Testis (tissue), 2 donors: ENCODE measurements at regions not wholly inside any gene's neighbourhood (a gene's known extent, or its start where the extent isn't known, plus 50 kb on each side); places are given as distances from the start of the nearest gene placed in this dataset.

Experiments used
- DNase-seq: peaks from one replicate; pipeline ENCODE4 v3.0.0-alpha.2; 2019
- H3K27ac ChIP-seq, 2 donors: fragments of 200-600 bp; sonication (generic); one replicate each; pipeline ENCODE4 v1.5.1; 2019
- H3K27me3 ChIP-seq: fragments of 200-600 bp; sonication (generic); one replicate; pipeline ENCODE4 v1.5.1; 2019
- H3K36me3 ChIP-seq: fragments of 200-600 bp; sonication (generic); one replicate; pipeline ENCODE4 v1.5.1; 2017; ENCODE audit warnings: low read depth; ENCODE audit errors: missing control alignments
- H3K4me1 ChIP-seq: fragments of 200-600 bp; sonication (generic); one replicate; pipeline ENCODE4 v1.5.1; 2019
- H3K4me3 ChIP-seq, 2 donors: fragments of 200-600 bp; sonication (generic); one replicate each; pipeline ENCODE4 v1.5.1; 2017 to 2019
- H3K9me3 ChIP-seq: fragments of 200-600 bp; sonication (generic); one replicate; pipeline ENCODE4 v1.5.1; 2017
- POLR2A ChIP-seq: fragments of 450-650 bp; IDR thresholded peaks from one replicate; pipeline ENCODE4 v1.6.1; 2017; ENCODE audit warnings: antibody characterized with exemption, mild to moderate bottlenecking, moderate library complexity
- WGBS, 2 donors: methylation state at CpG; one replicate each; pipeline ENCODE4 v1.1.5; 2018; 5-methylcytosine and 5-hydroxymethylcytosine counted together
- intact Hi-C: fragments of 100-400 bp; cut with DNase I; formaldehyde crosslinking; loops from one replicate; pipeline ENCODE4 v1.15.1; 2023; ENCODE audit warnings: low total_unique reads
- TF ChIP-seq, protein P1 (sequence below), 3 experiments: fragments of 450-650 bp in 2 of 3; fragments of 200-600 bp in 1 of 3; sonication (generic) in 1 of 3; IDR thresholded peaks; one replicate each; pipeline ENCODE4 v1.5.1; 2016 to 2019; ENCODE audit warnings: antibody characterized with exemption in 3 of 3, mild to moderate bottlenecking in 2 of 3, moderate library complexity in 1 of 3

DNA sequence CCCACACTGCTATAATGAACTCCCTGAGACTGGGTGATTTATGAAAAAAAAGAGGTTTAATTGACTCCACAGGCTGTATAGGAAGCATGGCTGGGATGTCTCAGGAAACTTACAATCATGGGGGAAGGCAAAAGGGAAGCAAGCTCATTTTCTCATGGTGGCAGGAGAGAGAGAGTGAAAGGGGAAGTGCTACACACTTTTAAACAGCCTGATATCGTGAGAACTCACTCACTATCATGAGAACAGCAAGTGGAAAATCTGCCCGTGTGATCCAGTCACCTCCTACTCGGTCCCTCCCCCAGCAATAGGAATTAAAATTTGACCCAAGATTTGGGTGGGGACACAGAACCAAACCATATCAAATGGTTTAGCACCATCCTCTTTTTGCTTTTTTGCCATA, 116.6 kb upstream of the CEP162 start:
- Histone ChIP-seq H3K9me3 (no peaks in the 10 kb centered on the region), H3K27me3 (no peaks in the 10 kb centered on the region), H3K4me1 (no peaks in the 10 kb centered on the region), H3K36me3 (no peaks in the 10 kb centered on the region), H3K4me3 (no peak overlapping the region), H3K27ac (no peak overlapping the region)
- TF ChIP-seq, protein P1, sequence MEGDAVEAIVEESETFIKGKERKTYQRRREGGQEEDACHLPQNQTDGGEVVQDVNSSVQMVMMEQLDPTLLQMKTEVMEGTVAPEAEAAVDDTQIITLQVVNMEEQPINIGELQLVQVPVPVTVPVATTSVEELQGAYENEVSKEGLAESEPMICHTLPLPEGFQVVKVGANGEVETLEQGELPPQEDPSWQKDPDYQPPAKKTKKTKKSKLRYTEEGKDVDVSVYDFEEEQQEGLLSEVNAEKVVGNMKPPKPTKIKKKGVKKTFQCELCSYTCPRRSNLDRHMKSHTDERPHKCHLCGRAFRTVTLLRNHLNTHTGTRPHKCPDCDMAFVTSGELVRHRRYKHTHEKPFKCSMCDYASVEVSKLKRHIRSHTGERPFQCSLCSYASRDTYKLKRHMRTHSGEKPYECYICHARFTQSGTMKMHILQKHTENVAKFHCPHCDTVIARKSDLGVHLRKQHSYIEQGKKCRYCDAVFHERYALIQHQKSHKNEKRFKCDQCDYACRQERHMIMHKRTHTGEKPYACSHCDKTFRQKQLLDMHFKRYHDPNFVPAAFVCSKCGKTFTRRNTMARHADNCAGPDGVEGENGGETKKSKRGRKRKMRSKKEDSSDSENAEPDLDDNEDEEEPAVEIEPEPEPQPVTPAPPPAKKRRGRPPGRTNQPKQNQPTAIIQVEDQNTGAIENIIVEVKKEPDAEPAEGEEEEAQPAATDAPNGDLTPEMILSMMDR (IDR thresholded peaks at IDR 0.05) = no peak
- no peak for TF ChIP-seq POLR2A
- DNase-seq = no peak
- intact Hi-C loops = no loop called here
- WGBS, 2 donors = 72 to 75% methylated on average over 3 of the region's 3 CpGs

DNA sequence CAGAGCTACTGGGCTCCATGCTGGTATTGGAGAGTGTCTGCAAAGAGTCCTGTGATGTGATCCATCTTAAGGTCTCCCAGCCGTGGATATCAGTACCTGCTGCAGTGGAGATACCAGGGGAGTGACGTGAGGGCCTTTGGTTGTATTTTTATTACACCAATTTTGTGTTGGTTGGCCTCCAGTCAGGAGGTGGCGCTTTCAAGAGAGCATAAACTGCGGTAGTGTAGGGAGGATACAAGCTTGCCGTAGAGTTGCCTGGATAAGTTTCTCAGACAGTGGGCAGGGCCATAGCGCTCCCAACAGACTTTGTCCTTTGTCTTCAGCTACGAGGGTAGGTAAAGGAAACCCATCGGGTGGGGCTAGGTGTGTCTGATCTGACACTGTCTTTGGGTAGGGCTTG, 113.0 kb upstream of the CEP162 start:
- no peak overlapping the region for H3K27ac ChIP-seq
- H3K9me3 ChIP-seq = no peaks in the 10 kb centered on the region
- no peak for DNase-seq
- H3K36me3 ChIP-seq = no peaks in the 10 kb centered on the region
- no peaks in the 10 kb centered on the region for H3K4me1 ChIP-seq
- intact Hi-C loops = no loop called here
- H3K4me3 ChIP-seq = no peak overlapping the region
- 79 to 85% methylated on average over 6 to 8 of the region's 8 CpGs for WGBS, 2 donors
- H3K27me3 ChIP-seq = no peaks in the 10 kb centered on the region
- TF ChIP-seq, protein P1 (IDR thresholded peaks at IDR 0.05) = no peak
- TF ChIP-seq POLR2A = no peak

- H3K36me3 ChIP-seq = no peaks in the 10 kb centered on the region
- TF ChIP-seq POLR2A = no peak
- TF ChIP-seq, protein P1 (IDR thresholded peaks at IDR 0.05) = no peak
- H3K9me3 ChIP-seq = no peaks in the 10 kb centered on the region
- H3K27me3 ChIP-seq = no peaks in the 10 kb centered on the region
- H3K4me1 ChIP-seq = no peaks in the 10 kb centered on the region
- no peak overlapping the region for H3K4me3 ChIP-seq
- 63 to 77% methylated on average over 5 of the region's 5 CpGs for WGBS, 2 donors
- H3K27ac ChIP-seq = no peak overlapping the region
- intact Hi-C loops = no loop called here
- no peak for DNase-seq
These were observed 106.4 kb upstream of the CEP162 start for GRCh38 chr6:84333842-84334241.

GRCh38 chr6:84332139-84333034, 104.9 kb upstream of the CEP162 start:
- no peaks in the 10 kb centered on the region for H3K36me3 ChIP-seq
- intact Hi-C loops = no loop called here
- no peaks in the 10 kb centered on the region for H3K27me3 ChIP-seq
- WGBS, 2 donors = 90 to 92% methylated on average over 3 of the region's 3 CpGs
- no peak for DNase-seq
- TF ChIP-seq, protein P1 (IDR thresholded peaks at IDR 0.05) = no peak
- no peak for TF ChIP-seq POLR2A
- H3K4me3 ChIP-seq = no peak overlapping the region
- H3K4me1 ChIP-seq = no peaks in the 10 kb centered on the region
- no peak overlapping the region for H3K27ac ChIP-seq
- no peaks in the 10 kb centered on the region for H3K9me3 ChIP-seq

GRCh38 chr6:84330325-84330724, 102.9 kb upstream of the CEP162 start:
- TF ChIP-seq, protein P1 (IDR thresholded peaks at IDR 0.05) = no peak
- TF ChIP-seq POLR2A = no peak
- Histone ChIP-seq H3K27ac (no peak overlapping the region), H3K9me3 (no peaks in the 10 kb centered on the region), H3K4me1 (no peaks in the 10 kb centered on the region), H3K27me3 (no peaks in the 10 kb centered on the region), H3K36me3 (no peaks in the 10 kb centered on the region), H3K4me3 (no peak overlapping the region)
- WGBS, 2 donors = 75 to 79% methylated on average over 2 of the region's 2 CpGs
- intact Hi-C loops = no loop called here
- no peak for DNase-seq
